HG03139 (cell line): ENCODE measurements at regions not wholly inside any gene's neighbourhood (a gene's known extent, or its start where the extent isn't known, plus 50 kb on each side); places are given as distances from the start of the nearest gene placed in this dataset.

ENCODE experiments used
- ATAC-seq: cut with Tn5 transposase; IDR thresholded peaks from one replicate; pipeline ENCODE4 v1.9.1; 2021; ENCODE audit not compliant: unreplicated experiment

GRCh38 chr4:54359919-54360650, 131.0 kb downstream of the PDGFRA start:
- no peak for ATAC-seq

GRCh38 chr4:54363037-54363436, 133.9 kb downstream of the PDGFRA start:
- ATAC-seq, result no peak

GRCh38 chr4:54365691-54366090, 136.6 kb downstream of the PDGFRA start:
- ATAC-seq, result no peak

- no peak for ATAC-seq
Observed at GRCh38 chr4:54367059-54367458, 138.0 kb downstream of the PDGFRA start.

- no peak for ATAC-seq
Observed at GRCh38 chr4:54368281-54369265, 139.5 kb downstream of the PDGFRA start.

GRCh38 chr4:54371173-54371572, 142.1 kb downstream of the PDGFRA start:
- no peak for ATAC-seq

- no peak for ATAC-seq
Observed at GRCh38 chr4:54372951-54373350, 143.9 kb downstream of the PDGFRA start.

GRCh38 chr4:54373718-54374210, 144.7 kb downstream of the PDGFRA start:
- ATAC-seq, result no peak

- ATAC-seq, result no peak
Observed at GRCh38 chr4:54378461-54378860, 149.4 kb downstream of the PDGFRA start.

- no peak for ATAC-seq
Observed at GRCh38 chr4:54384152-54384551, 155.1 kb downstream of the PDGFRA start.

- ATAC-seq, result no peak
Observed at GRCh38 chr4:54384563-54384962, 155.5 kb downstream of the PDGFRA start.

GRCh38 chr4:54386042-54386669, 157.1 kb downstream of the PDGFRA start:
- ATAC-seq, result no peak

- no peak for ATAC-seq
Observed at GRCh38 chr4:54386693-54387092, 157.6 kb downstream of the PDGFRA start.

- no peak for ATAC-seq
Observed at GRCh38 chr4:54390670-54391069, 161.6 kb downstream of the PDGFRA start.

- ATAC-seq, result no peak
Observed at GRCh38 chr4:54391104-54391503, 162.0 kb downstream of the PDGFRA start.

GRCh38 chr4:54392479-54392878, 163.4 kb downstream of the PDGFRA start:
- no peak for ATAC-seq

- no peak for ATAC-seq
Observed at GRCh38 chr4:54393243-54393642, 164.2 kb downstream of the PDGFRA start.

GRCh38 chr4:54395013-54395527, 166.0 kb downstream of the PDGFRA start:
- ATAC-seq, result no peak

- no peak for ATAC-seq
Observed at GRCh38 chr4:54400188-54400587, 171.1 kb downstream of the PDGFRA start.

GRCh38 chr4:54400802-54401201, 171.7 kb downstream of the PDGFRA start:
- ATAC-seq, result no peak

GRCh38 chr4:54402880-54403480, 173.9 kb downstream of the PDGFRA start:
- ATAC-seq, result no peak
